ENCODE measurements at regions not wholly inside any gene's neighbourhood (a gene's known extent, or its start where the extent isn't known, plus 50 kb on each side); places are given as distances from the start of the nearest gene placed in this dataset.

- no peak overlapping the region for H3K27ac ChIP-seq (ENCODE audit: low read length)
- no peak overlapping the region for H3K4me3 ChIP-seq (ENCODE audit: low read length)
- no peaks in the 10 kb centered on the region for H3K27me3 ChIP-seq (ENCODE audit: control insufficient read depth, insufficient read depth, low read length)
- no peaks in the 10 kb centered on the region for H3K9me3 ChIP-seq (ENCODE audit: control insufficient read depth, low read depth, low read length)
- no peaks in the 10 kb centered on the region for H3K36me3 ChIP-seq (ENCODE audit: control insufficient read depth, low read depth, low read length)
- no peaks in the 10 kb centered on the region for H3K4me1 ChIP-seq (ENCODE audit: control insufficient read depth, low read depth, low read length)
- no peak overlapping the region for H3K9ac ChIP-seq (ENCODE audit: low read length)
Measured at GRCh38 chr16:65834688-65835087, 531.8 kb upstream of the CDH5 start.

DNA sequence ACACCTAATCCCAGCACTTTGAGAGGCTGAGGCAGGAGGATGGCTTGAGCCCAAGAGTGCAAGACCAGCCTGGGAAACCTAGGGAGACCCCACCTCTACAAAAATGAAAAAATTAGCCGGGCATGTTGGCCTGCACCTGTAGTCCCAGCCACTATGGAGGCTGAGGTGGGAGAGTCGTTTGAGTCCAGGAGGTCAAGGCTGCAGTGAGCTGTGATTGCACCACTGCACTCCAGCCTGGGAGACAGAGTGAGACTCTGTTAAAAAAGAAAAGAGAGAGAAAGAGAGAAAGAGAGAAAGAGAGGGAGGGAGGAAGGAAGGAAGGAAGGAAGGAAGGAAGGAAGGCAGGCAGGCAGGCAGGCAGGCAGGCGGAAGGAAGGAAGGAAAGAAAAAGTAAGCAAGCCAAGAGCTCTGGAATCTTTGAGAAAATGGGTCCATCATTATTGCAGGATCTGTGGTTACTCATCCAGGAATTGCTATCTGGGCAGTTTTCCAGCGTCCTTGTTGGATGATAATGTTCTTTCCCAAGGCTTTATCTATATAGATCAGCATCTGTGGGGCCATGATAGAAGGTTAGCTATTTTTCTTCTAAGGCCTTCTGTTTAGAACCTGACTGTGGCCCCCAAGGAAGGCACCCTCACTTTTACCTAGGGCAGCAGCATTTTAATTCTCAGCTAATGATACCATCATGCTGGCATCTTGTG, 533.2 kb upstream of the CDH5 start:
- Histone ChIP-seq H3K9me3 (ENCODE audit: control insufficient read depth, low read depth, low read length) (no peaks in the 10 kb centered on the region), H3K9ac (ENCODE audit: low read length) (no peak overlapping the region), H3K27me3 (ENCODE audit: control insufficient read depth, insufficient read depth, low read length) (no peaks in the 10 kb centered on the region), H3K4me1 (ENCODE audit: control insufficient read depth, low read depth, low read length) (no peaks in the 10 kb centered on the region), H3K36me3 (ENCODE audit: control insufficient read depth, low read depth, low read length) (no peaks in the 10 kb centered on the region), H3K27ac (ENCODE audit: low read length) (no peak overlapping the region), H3K4me3 (ENCODE audit: low read length) (no peak overlapping the region)

DNA sequence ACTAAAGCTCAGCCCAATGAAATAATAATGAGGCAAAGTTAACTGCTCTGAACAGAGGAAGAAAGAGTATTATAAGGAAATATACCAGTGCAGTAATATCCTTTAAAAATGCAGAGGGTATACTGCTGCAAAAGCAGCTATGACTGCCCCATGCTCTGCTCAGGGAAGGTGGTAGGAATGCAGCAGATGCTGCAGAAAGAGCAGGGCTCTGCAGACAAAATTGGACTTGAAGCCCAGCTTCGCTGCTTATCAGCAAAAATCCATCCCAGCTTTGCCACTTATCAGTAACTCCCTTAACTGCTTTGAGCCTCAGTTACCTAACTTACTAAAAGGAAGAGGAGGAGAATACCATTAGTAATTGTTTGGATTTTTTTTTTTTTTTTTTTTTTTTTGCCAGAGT, 533.8 kb upstream of the CDH5 start:
- no peaks in the 10 kb centered on the region for H3K9me3 ChIP-seq (ENCODE audit: control insufficient read depth, low read depth, low read length)
- H3K9ac ChIP-seq (ENCODE audit: low read length), result no peak overlapping the region

DNA sequence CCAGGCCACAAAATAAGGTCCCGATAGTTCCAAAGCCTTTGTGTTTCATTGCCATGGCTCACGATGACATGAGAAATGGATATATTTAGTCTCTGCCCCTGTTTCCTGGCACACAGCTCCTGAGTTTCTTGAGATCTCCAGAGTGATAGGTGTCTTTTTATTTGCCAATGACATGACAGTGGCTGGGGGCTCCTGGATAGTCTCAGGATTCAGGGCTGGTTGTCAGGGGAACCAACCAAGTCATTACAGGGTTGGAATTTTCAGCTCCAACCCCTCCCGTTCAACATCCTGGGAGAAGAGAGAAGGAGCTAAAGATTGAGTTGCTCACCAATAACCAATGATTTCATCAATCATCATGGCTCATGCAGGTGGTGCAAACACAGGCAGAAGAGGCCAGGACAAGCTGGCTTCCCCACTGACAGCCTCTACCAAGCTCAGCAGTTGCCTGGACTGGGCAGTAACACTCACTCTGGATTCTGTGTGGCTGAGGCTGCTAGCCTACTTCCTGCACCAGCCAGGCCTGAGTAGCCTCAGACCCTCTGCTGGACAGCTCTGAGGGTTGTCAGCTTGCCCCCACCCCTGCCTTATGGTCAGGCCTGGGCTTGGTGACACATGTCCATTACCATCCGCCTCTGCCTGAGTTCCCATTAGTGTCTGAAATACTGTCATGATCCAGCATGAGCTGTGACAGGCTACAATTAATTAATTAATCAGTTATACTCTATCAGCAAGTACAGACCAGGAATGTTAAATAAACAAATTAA, 534.4 kb upstream of the CDH5 start:
- no peaks in the 10 kb centered on the region for H3K4me1 ChIP-seq (ENCODE audit: control insufficient read depth, low read depth, low read length)
- no peak overlapping the region for H3K9ac ChIP-seq (ENCODE audit: low read length)
- no peak overlapping the region for H3K27ac ChIP-seq (ENCODE audit: low read length)
- H3K4me3 ChIP-seq (ENCODE audit: low read length), result no peak overlapping the region
- no peaks in the 10 kb centered on the region for H3K36me3 ChIP-seq (ENCODE audit: control insufficient read depth, low read depth, low read length)
- H3K27me3 ChIP-seq (ENCODE audit: control insufficient read depth, insufficient read depth, low read length), result no peaks in the 10 kb centered on the region
- H3K9me3 ChIP-seq (ENCODE audit: control insufficient read depth, low read depth, low read length), result no peaks in the 10 kb centered on the region

More for the DNA sequence above, 533.8 kb upstream of the CDH5 start:
- H3K4me3 ChIP-seq (ENCODE audit: low read length), result no peak overlapping the region
- H3K4me1 ChIP-seq (ENCODE audit: control insufficient read depth, low read depth, low read length), result no peaks in the 10 kb centered on the region
- H3K27ac ChIP-seq (ENCODE audit: low read length), result no peak overlapping the region
- H3K36me3 ChIP-seq (ENCODE audit: control insufficient read depth, low read depth, low read length), result no peaks in the 10 kb centered on the region
- H3K27me3 ChIP-seq (ENCODE audit: control insufficient read depth, insufficient read depth, low read length), result no peaks in the 10 kb centered on the region

- Histone ChIP-seq H3K4me3 (ENCODE audit: low read length) (no peak overlapping the region), H3K36me3 (ENCODE audit: control insufficient read depth, low read depth, low read length) (no peaks in the 10 kb centered on the region), H3K27me3 (ENCODE audit: control insufficient read depth, insufficient read depth, low read length) (no peaks in the 10 kb centered on the region), H3K4me1 (ENCODE audit: control insufficient read depth, low read depth, low read length) (peaks cover 5% of the 10 kb centered on the region), H3K9ac (ENCODE audit: low read length) (no peak overlapping the region), H3K27ac (ENCODE audit: low read length) (no peak overlapping the region), H3K9me3 (ENCODE audit: control insufficient read depth, low read depth, low read length) (no peaks in the 10 kb centered on the region)
Measured at GRCh38 chr16:65829076-65829475, 537.4 kb upstream of the CDH5 start.

GRCh38 chr16:65828296-65828695, 538.2 kb upstream of the CDH5 start:
- no peaks in the 10 kb centered on the region for H3K36me3 ChIP-seq (ENCODE audit: control insufficient read depth, low read depth, low read length)
- H3K9ac ChIP-seq (ENCODE audit: low read length), result no peak overlapping the region
- no peak overlapping the region for H3K27ac ChIP-seq (ENCODE audit: low read length)
- H3K27me3 ChIP-seq (ENCODE audit: control insufficient read depth, insufficient read depth, low read length), result no peaks in the 10 kb centered on the region
- H3K4me1 ChIP-seq (ENCODE audit: control insufficient read depth, low read depth, low read length), result peaks cover 5% of the 10 kb centered on the region
- H3K4me3 ChIP-seq (ENCODE audit: low read length), result no peak overlapping the region
- H3K9me3 ChIP-seq (ENCODE audit: control insufficient read depth, low read depth, low read length), result no peaks in the 10 kb centered on the region

GRCh38 chr16:65827231-65827630, 539.3 kb upstream of the CDH5 start:
- Histone ChIP-seq H3K4me1 (ENCODE audit: control insufficient read depth, low read depth, low read length) (peaks cover 5% of the 10 kb centered on the region), H3K27ac (ENCODE audit: low read length) (no peak overlapping the region), H3K9ac (ENCODE audit: low read length) (no peak overlapping the region), H3K4me3 (ENCODE audit: low read length) (no peak overlapping the region), H3K9me3 (ENCODE audit: control insufficient read depth, low read depth, low read length) (no peaks in the 10 kb centered on the region), H3K27me3 (ENCODE audit: control insufficient read depth, insufficient read depth, low read length) (no peaks in the 10 kb centered on the region), H3K36me3 (ENCODE audit: control insufficient read depth, low read depth, low read length) (no peaks in the 10 kb centered on the region)

- H3K27me3 ChIP-seq (ENCODE audit: control insufficient read depth, insufficient read depth, low read length), result no peaks in the 10 kb centered on the region
- no peak overlapping the region for H3K4me3 ChIP-seq (ENCODE audit: low read length)
- H3K4me1 ChIP-seq (ENCODE audit: control insufficient read depth, low read depth, low read length), result peaks cover 5% of the 10 kb centered on the region
- no peak overlapping the region for H3K27ac ChIP-seq (ENCODE audit: low read length)
- H3K9ac ChIP-seq (ENCODE audit: low read length), result no peak overlapping the region
- no peaks in the 10 kb centered on the region for H3K9me3 ChIP-seq (ENCODE audit: control insufficient read depth, low read depth, low read length)
- no peaks in the 10 kb centered on the region for H3K36me3 ChIP-seq (ENCODE audit: control insufficient read depth, low read depth, low read length)
Measured at GRCh38 chr16:65825191-65825856, 541.2 kb upstream of the CDH5 start.

DNA sequence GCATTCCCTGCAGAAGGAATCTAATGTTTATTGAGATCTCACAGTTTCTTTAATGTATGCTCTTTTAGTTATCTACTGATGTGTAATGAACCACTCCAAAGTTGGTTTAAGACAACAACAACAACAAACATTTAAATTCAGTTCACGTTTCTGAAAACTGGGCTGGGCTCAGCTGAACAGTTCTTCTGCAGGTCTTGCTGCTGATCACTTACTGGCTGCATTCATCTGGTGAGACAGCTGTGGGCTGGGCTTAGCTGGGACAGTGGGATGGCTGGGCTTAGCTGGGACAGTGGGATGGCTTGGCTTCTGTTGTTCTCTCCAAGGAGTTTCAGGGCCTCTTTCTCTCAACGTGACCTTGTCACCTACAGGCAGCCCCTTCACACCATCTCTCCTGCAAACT, 544.3 kb upstream of the CDH5 start:
- Histone ChIP-seq H3K27ac (ENCODE audit: low read length) (no peak overlapping the region), H3K27me3 (ENCODE audit: control insufficient read depth, insufficient read depth, low read length) (no peaks in the 10 kb centered on the region), H3K4me1 (ENCODE audit: control insufficient read depth, low read depth, low read length) (peaks cover 14% of the 10 kb centered on the region), H3K9me3 (ENCODE audit: control insufficient read depth, low read depth, low read length) (no peaks in the 10 kb centered on the region), H3K4me3 (ENCODE audit: low read length) (no peak overlapping the region), H3K36me3 (ENCODE audit: control insufficient read depth, low read depth, low read length) (no peaks in the 10 kb centered on the region), H3K9ac (ENCODE audit: low read length) (no peak overlapping the region)

- no peaks in the 10 kb centered on the region for H3K27me3 ChIP-seq (ENCODE audit: control insufficient read depth, insufficient read depth, low read length)
- H3K27ac ChIP-seq (ENCODE audit: low read length), result no peak overlapping the region
- H3K9ac ChIP-seq (ENCODE audit: low read length), result no peak overlapping the region
- H3K9me3 ChIP-seq (ENCODE audit: control insufficient read depth, low read depth, low read length), result no peaks in the 10 kb centered on the region
- peaks cover 16% of the 10 kb centered on the region for H3K4me1 ChIP-seq (ENCODE audit: control insufficient read depth, low read depth, low read length)
- H3K4me3 ChIP-seq (ENCODE audit: low read length), result no peak overlapping the region
- no peaks in the 10 kb centered on the region for H3K36me3 ChIP-seq (ENCODE audit: control insufficient read depth, low read depth, low read length)
Measured at GRCh38 chr16:65819136-65819898, 547.2 kb upstream of the CDH5 start.

GRCh38 chr16:65817799-65818198, 548.7 kb upstream of the CDH5 start:
- Histone ChIP-seq H3K36me3 (ENCODE audit: control insufficient read depth, low read depth, low read length) (no peaks in the 10 kb centered on the region), H3K4me1 (ENCODE audit: control insufficient read depth, low read depth, low read length) (peaks cover 16% of the 10 kb centered on the region), H3K27ac (ENCODE audit: low read length) (no peak overlapping the region), H3K27me3 (ENCODE audit: control insufficient read depth, insufficient read depth, low read length) (no peaks in the 10 kb centered on the region), H3K9me3 (ENCODE audit: control insufficient read depth, low read depth, low read length) (no peaks in the 10 kb centered on the region), H3K4me3 (ENCODE audit: low read length) (no peak overlapping the region), H3K9ac (ENCODE audit: low read length) (no peak overlapping the region)
